GM19324 (cell line): ENCODE measurements at regions not wholly inside any gene's neighbourhood (a gene's known extent, or its start where the extent isn't known, plus 50 kb on each side); places are given as distances from the start of the nearest gene placed in this dataset.
A peak's percentile ranks its signal among the peaks of the same experiment; 100 is the strongest.

Source experiments
- ATAC-seq: cut with Tn5 transposase; IDR thresholded peaks from one replicate; pipeline ENCODE4 v1.9.1; 2021; ENCODE audit warnings: mild to moderate bottlenecking, moderate library complexity; ENCODE audit not compliant: unreplicated experiment, low FRiP score

DNA sequence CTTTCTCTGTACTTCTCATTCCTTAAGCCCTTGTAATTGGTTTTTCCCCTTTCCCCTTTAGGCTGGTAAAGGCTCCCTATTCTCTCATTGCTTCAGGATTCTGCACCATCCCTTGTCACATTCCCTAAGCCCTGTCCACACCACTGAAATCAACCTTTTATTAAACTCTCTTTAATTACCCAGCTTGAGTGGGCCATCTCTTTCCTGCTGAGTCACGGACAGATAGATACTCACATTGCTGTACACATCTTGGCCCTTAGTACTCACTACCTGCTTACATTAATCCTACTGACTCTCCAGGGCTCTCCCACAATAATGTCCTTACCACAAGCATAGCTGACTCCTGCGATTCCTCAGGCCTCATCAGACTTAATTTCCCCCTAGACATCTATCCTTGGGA is 94.0 kb upstream of the PCGF5 start:
- no peak for ATAC-seq

DNA sequence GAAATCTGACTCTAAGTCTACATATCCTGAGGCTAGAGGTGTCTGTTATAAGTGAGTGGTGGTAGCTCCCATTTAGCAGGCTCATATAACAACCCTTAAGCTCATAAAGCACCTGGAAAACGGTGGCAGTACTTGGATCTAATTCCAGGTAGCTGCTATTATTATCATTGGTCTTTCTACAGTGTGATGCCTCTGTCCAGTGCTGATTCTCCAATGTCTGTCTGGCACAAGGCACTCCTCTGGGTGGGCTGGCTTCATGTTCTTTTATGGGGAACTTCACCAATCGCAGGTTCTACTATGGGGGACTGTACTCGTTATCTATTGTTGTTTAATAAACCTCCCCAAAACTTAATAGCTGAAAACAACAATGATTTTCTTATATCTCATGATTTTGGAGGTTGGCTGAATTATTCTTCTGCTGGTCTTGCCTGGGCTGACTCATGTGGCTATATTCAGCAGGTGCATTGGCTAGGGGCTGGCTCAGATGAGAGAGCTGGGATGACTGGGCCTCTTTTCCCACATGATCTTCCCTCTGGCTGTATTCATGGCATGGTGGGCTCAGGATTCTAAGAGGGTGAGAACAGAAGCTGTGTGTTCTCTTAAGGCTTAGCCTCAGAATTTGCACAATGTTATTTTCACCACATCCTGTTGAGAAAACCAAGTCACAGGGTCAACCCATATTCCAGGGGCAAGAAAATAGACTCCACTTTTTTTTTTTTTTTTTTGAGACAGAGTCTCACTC is 93.0 kb upstream of the PCGF5 start:
- no peak for ATAC-seq

DNA sequence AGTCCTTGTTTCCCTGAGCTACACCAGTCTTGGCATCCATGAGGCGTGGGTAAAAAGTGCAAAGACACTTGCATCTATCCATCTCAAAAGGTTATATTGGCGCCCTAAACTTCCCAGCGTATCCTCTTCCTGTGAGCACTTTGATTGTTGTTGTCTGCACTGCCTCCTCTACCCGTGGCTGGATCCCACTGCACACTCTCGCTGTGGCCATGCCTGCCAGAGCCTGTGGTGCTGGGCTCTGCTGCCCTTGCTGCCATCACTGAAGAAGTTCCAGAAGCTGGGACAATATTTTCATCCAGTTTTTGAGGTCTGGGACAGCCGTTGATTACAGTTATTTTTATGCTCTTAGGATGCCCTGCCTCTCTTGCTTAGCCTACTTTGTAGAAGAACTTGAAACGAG is 85.3 kb upstream of the PCGF5 start:
- no peak for ATAC-seq

DNA sequence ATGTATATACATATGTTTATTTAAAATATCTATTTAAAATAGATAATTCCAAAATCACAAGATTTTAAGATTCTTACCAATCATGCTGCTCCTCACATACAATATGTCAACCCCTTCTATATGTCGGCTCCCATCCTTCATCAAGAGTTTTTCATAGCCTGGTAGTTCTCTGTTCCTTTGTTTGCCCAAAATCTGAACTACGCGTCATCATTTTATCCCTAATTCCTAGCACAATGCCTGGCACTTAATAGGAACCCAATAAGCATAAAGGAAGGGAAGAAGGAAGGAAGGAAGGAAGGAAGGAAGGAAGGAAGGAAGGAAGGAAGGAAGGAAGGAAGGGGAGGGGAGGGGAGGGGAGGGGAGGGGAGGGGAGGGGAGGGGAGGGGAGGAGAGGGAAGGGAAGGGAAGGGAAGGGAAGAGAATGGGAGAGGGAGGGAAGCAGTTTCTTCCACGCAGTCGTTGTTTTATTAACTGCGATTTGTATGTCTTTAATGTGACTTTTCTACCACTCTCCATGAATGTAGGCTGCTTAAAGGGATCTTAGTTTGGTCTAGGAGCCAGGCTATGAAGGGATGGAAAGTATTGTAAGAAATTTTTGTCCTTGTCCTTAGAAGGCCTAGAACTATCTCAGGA is 83.3 kb upstream of the PCGF5 start:
- ATAC-seq: no peak

DNA sequence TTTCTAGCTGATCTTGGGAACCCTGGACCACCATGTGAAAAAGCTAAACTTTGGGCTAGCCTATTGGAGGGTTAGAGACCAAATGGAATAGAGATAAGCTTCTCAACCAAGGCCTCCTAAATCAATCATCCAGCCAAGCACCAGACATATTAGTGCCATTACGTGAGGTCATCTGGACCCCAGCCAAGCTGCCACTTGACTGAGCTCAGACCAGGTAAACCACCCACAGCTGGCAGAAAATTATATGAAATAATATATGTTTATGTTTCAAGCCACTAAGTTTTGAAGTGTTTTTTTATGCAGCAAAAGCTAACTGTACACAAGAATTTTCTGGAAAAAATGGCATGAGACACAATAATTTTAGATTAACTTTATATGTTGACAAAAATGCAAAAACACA is 82.6 kb upstream of the PCGF5 start:
- no peak for ATAC-seq

DNA sequence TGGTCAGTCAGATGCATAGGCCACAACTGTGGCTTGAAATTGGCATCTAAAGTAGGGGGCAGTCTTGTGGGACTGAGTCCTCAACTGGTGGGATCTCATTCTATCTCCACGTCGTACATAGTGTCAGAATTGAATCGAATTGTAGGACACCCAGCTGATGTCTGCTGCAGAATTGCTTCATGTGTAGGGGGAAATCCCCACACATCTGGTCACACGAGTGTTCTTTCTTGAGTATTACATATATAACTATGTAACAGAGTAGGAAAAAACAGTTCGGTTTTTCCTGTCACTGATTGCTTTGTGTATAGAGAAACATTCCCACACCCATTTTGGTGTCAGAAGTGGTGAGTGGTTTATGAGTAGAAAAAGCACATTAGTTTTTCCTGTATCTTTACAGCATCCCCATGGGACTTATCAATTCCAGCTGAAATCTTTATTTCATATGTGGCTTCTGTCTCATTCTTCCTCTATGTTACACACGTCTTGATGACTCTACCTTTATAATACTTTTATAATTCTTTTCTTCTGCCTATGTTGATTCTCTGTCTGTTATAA is 79.4 kb upstream of the PCGF5 start:
- no peak for ATAC-seq

DNA sequence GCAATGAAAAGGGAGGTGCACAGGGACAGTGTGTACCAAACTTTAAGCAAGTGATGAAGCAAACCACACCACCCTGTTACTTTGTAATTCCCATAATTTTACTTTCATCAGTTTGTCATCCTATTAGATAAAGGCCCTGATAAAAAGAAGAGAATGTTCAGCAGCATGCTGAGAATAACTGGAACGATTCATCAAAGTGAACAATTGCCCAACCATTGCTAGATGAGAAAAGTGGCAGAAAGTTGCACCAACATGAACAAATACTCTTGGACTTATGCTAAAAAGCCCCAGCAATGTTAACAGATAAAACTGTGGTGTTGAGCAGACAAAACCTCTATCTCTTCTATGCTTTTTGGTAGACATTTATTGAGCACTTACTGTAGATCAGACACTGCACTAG is 75.5 kb upstream of the PCGF5 start:
- no peak for ATAC-seq

DNA sequence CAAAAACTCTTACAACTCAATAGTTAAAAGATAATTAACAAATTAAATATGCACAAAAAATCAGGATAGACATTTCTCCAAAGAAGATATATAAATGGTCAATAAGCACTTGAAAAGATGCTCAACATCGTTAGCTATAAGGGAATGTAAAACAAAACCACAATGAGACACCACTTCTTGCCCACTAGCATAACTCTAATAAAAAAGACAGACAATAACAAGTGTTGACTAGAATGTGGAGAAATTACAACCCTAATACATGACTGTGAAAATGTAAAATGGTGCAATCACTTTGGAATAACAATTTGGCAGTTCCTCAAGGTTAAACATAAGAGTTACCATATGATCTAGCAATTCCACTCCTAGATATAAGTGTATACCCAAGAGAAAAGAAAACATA is 74.3 kb upstream of the PCGF5 start:
- no peak for ATAC-seq

DNA sequence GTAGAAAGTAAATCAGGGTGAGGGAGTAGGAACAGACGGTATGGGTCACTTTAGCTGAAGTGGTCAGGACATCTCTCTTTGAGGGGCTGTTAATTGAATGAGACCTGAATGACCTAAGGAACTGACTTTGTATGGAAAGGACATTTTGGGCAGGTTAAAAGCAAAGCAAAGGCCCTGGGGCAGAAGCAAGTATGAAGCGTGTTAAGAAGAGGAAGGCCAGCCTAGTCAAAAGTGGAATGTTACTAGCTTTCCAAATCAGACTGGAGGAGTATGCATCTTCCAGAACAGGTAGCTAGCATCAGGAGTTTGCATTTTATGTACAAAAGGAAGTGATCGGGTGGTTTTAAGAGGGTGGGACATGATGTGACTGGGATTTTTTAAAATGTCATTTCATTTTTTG is 70.9 kb upstream of the PCGF5 start:
- ATAC-seq: no peak

DNA sequence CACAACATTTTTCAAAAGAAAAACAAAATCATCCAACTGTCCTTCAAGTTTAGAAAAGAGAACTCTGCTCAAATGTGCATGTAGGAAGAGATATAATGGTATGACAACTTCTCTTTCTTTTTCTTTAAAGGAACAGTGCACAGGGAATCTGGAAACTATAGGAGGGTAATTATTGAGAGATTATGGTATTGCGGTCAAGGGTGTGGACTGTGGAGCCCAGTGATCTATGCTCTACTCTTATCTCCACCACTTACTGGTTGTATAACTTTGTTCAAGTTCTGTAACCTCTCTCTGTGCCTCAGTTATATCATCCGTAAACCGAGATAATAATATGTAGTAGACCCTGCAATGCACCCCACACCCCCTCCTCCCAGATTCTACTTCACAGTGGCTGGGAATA is 69.8 kb upstream of the PCGF5 start:
- no peak for ATAC-seq

DNA sequence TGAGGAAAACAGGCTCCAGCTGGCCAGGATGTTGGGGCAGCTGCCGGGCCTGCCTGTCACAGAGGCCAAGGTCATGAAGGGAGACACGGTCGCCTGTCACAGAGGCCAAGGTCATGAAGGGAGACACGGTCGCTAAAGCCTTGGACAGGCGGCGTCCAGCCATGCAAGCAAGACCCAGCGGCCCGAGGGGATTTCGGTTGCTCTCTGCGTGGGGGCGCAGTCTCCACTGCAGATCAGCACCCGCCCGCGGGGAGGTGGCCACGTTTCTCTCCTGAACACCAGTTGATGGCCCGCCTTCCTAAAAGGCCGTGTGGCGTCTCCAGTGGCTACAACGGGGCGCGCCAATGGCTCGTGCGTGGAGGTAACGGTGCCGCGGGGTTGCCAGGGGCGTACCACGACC is 67.0 kb upstream of the PCGF5 start:
- ATAC-seq: no peak

DNA sequence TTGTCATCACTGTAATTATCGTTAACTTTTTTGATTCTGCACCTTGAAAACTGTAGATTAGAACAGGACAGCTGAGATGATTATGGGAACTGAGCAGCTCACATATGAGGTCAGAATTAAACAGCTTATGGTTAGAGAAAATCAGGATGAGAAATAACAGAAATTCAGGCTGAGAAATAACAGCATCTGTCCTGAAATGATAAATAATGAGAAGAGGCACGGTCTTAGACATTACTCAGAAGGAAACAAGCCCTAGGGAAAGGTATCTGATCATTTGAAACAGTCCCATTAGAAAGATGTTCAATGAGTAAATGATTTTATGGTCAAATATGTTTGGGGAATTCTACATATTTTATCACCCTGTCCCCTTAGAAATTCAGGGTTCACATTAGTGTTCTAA is 65.6 kb upstream of the PCGF5 start:
- no peak for ATAC-seq

DNA sequence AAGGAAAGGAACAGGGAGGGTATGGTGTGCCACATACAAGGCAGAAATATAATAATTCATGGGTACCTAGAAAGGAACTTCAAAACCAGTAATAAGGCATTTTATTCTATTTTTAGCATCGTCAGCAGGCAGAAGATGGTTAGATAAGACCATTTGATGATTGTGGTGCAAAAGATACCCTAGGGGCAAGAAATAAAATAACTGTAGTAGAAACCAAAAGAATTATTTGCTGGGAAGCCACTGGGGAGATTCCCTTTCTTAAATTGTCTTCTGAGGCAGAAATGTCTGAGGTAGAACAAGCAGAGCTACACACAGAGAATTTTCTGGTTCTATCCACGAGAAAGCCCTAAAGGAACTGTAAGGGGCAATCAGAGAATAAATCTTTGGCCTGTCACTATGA is 64.3 kb upstream of the PCGF5 start:
- no peak for ATAC-seq

DNA sequence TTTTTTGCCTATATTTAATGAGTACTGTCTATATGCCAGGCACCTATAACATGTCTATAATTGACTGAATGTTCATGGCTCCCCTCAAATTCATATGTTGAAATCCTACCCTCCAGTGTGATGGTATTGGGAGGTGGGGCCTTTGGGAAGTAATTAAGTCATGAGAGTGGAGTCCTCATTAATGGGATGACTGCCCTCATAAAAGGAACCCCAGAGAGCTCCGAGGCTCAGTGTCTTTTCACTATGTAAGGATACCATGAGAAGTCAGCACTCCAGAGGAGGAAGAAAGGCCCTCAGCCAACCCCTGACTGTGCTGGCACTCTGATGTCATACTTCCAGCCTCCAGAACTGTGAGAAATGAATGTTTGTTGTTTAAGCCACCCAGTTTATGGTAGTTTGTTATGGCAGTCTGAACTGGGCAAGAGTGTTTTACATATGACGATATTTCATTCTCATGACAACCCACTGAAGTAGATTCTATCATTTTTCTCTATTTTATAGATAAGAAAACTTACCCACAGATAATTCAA is 61.1 kb upstream of the PCGF5 start:
- no peak for ATAC-seq

DNA sequence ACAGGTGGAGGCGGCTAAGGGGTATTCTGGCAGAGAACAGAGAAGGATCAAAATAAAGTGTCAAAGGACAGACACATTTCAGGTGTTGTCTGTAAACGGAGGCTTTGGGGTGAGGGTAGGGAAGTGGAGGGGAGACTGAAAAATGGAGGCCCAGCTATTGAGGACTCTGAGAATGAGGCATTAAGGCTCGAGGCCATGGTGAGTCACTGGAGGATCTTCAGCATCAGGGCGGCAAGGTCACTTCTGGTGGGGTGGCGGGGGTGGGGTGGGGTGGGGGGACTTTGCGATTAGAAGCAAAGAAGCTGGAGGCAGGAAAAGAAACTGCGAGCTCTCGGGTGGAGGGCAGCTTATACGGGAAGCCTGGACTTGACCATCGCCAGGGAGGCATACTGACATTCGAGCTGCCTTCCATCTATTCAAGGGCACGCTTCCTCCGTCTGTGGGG is 58.4 kb upstream of the PCGF5 start:
- ATAC-seq: no peak

DNA sequence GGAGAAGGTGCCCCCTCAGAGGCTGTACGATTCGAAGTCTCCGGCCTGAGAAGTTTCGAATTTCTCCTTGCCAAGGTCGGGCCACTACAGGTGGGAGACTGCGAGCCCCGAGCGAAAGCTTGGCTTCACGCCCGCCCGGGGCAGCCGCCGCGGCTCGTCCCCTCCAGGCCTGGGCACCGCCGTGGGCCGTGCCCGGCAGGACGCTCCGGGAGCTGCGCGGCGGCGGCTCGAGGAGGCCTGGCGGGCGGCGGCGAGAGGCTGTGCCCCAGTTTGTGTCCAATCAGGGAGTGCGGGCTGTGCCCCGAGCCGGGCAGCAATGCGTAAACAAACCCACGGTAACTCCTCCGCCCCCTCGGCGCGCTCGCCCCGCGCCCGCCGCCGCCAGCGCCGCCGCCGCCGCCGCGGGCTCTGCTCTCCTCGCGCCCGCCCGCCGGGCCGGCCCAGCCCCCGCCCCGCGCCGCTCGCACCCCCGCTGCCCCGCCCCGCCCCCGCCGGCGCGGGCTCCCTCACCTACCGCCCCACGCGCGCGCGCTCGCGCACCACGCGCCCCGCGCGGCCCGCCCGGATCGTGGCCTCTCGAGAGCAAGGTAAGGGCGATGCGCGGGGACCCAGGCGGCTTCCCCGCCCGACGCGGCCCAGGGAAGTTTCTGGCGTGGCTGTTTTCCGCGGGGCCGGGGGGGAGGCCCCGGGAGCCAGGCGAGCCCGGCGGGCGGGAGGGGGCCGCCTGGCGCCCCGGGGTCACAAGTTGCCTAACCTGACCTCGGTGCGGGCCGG is 57.8 kb upstream of the PCGF5 start:
- ATAC-seq: peak; percentile 71

DNA sequence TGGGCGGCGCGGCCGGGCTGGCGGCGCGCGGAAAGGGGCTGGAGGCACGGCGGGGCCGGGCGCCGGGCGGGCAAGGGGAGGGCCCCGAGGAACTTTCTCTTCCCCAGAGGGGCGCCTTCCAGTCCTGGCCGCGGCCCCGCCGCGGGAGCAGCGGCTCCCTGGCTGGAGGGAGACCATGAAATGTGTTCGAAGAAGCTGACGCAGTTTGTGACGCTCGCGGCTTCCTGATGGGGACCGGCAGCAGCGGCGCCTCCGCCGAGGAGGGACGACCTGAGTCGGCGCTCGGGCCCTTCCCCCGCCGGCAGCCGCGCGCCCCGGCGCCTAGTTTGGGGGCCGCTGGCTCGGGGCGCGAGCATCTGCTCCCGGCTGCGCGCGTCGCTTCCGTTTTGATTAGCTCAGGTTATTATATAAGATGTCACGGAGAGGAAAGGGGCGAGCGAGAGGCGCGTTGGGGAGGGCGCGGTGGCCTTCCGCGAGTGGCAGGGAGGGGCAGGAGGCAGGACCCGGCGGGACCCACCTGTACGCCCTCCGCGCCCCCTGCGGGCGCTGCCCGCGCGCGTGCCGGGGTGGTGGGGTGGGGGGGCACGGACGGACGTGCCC is 57.1 kb upstream of the PCGF5 start:
- peak; percentile 53 for ATAC-seq

DNA sequence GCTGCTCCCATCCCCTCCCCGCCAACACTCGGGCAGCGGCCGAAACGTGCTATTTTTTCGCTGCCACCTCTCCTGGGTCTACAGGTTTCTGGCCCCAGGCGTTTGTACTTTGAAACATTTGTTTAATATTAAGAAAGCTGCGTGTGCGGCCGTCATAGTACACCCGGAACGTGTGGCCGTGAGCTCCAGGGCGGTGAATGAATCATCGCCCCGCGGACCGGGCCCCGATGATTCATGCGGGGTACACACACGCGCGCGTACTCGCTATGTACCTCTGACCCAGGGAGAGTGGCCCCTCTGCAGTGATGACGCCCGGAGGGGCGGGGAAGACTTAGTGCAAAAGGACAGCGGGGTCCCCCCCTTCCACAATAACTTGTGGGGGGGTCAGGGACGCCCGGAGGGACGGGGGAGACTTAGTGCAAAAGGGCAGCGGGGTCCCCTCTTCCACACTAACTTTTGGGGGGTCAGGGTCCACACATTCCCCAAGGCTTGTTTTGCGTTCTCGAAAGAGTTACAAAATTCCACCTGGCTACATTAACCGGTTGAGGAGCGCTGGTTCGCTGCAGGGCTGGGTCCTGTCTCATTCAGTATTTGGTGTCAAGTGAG is 56.5 kb upstream of the PCGF5 start:
- ATAC-seq: no peak

DNA sequence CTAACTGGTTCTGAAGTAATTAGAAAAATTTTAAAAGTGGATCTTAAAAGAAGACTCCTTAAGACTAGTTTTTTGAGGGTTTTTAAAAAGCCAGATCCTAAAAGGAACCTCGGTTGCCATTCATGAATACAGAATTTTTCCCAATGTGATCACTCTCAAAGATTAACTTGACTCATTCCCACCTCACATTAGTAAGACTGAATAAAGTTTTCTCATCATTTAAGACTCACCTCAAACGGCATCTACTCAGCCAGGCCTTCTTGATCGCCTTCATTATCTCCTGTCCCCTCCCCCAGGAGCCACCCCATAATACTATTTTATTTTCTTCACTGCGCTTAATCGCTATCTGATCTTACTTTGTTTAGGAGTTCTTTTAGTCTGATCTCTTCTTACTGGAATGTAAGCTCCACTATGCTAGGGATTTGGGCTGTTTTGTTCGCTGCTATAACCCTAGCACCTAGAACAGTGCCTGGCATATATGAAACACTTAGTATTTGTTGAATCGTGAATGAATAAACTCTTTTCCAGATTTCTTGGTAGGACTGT is 55.9 kb upstream of the PCGF5 start:
- no peak for ATAC-seq

DNA sequence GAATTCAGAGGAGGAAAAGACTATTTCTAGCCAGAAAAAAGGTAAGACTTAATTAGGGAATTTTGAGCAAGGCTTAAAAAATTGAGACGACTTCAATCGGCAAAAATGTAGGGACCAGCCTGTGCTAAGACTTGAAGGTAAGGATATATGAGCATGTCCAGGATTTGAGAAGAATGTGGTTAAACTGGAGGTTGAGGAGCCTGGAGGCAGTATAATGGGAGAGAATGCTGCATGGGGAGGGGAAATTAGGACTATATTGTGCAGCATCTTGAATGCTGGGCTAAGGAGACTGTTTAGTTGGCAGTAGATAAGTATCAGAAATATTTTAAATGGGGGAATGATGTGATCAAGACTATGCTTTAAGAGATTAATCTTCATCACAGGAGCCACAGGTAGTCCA is 53.1 kb upstream of the PCGF5 start:
- ATAC-seq: no peak
